ENCODE measurements at regions not wholly inside any gene's neighbourhood (a gene's known extent, or its start where the extent isn't known, plus 50 kb on each side); places are given as distances from the start of the nearest gene placed in this dataset.

DNA sequence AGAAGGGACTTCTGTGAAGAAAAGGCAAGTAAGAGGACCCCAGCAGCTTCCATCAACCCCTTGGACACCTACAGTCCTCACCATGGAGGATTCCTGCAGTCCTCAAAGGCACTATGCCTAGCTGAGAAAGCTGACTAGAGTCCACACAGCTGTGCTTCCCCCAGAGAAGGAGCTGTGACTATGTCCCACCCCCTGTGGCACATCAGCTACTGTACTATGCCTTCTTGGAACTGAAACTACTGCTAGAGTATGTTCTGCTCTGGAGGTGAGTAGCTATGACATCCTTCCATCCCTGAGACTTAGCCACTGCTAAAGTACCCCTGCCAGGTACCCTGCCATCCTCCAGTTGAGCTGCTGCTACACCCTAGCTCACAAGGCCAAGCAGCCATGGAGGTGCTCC is 690.2 kb upstream of the CHAC2 start:
- no peak for DNase-seq (ENCODE audit: low spot score)
- Histone ChIP-seq H3K4me3 (no peak overlapping the region), H3K27ac (no peak overlapping the region)
- TF ChIP-seq, protein P1, sequence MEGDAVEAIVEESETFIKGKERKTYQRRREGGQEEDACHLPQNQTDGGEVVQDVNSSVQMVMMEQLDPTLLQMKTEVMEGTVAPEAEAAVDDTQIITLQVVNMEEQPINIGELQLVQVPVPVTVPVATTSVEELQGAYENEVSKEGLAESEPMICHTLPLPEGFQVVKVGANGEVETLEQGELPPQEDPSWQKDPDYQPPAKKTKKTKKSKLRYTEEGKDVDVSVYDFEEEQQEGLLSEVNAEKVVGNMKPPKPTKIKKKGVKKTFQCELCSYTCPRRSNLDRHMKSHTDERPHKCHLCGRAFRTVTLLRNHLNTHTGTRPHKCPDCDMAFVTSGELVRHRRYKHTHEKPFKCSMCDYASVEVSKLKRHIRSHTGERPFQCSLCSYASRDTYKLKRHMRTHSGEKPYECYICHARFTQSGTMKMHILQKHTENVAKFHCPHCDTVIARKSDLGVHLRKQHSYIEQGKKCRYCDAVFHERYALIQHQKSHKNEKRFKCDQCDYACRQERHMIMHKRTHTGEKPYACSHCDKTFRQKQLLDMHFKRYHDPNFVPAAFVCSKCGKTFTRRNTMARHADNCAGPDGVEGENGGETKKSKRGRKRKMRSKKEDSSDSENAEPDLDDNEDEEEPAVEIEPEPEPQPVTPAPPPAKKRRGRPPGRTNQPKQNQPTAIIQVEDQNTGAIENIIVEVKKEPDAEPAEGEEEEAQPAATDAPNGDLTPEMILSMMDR (IDR thresholded peaks at IDR 0.05) = no peak

DNA sequence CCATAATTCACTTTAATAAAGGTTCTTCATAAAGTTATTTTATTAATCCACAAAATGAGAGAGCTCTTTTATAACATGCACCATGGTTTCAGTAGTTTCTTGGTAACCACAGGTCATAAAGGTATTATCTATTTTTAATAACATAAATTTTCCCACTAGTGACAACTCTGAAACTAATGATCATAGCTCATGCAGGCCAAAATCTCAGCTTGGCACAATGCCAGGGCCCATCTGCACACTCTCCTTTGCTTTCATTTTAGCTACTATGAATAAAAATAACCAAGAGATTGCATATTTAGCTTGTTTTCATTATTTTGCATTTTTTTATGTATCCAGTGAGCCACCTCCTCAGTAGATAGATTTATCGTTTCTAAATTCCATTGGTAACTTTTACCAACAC is 691.8 kb upstream of the CHAC2 start:
- Histone ChIP-seq H3K4me3 (no peak overlapping the region), H3K27ac (no peak overlapping the region)
- TF ChIP-seq, protein P1 (IDR thresholded peaks at IDR 0.05) = no peak
- DNase-seq (ENCODE audit: low spot score) = no peak

DNA sequence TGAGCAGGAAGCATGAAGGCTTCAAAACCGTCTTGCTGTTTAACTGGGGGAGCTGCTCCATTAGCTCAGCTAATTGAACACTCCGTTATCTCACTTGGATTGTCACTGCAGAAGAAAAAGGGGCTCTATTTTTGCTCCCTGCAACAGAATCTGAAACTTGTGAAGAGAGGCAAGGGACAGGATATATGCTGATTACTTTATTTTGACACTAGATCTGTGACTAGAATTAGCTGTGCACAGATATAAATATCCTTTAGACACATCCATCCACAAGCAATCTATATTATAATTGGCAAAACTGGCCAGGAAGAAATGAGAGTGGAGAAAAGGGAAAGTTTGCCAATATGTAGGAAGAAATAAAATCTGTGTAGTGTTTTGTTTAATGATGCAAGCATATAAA is 700.1 kb upstream of the CHAC2 start:
- DNase-seq (ENCODE audit: low spot score) = no peak
- no peak overlapping the region for H3K27ac ChIP-seq
- TF ChIP-seq, protein P1 (IDR thresholded peaks at IDR 0.05) = no peak
- no peak overlapping the region for H3K4me3 ChIP-seq

DNA sequence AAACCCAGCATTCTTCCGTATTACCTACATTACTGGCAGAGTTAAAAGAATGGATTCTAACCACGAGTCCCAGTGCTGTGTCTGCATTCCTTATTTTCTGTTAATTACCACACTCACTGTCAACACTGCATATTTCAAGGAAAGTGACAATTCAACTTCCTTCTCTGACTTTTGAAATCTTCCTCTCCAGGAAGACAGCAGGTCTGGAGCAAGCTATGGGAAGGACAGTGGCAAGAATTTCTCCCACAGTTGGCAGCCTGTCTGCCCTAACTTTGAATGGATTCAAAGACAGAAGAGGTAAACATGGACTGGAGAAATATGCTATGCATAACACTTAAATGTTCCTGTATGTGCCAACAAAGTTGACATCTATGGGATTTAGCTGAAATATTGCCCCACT is 700.5 kb upstream of the CHAC2 start:
- Histone ChIP-seq H3K27ac (no peak overlapping the region), H3K4me3 (no peak overlapping the region)
- TF ChIP-seq, protein P1 (IDR thresholded peaks at IDR 0.05) = no peak
- DNase-seq (ENCODE audit: low spot score) = no peak

DNA sequence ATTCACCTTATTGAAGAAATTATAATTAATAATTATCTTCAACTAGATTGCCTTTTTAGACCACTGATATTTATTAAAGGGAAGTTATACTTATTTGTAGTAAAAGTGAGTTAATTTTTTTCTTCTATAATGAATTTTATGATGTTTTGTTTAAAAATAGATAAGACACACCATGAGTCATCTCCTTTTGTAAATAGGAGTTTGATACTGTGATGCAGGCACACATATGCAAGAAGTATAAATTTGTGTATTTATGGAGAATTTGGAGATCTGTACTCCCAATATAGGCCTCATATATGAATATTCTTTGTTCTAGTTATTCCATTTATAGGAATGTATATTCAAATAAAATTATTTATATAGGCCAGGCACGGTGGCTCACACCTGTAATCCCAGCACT is 703.5 kb upstream of the CHAC2 start:
- H3K27ac ChIP-seq = no peak overlapping the region
- no peak for DNase-seq (ENCODE audit: low spot score)
- TF ChIP-seq, protein P1 (IDR thresholded peaks at IDR 0.05) = no peak
- H3K4me3 ChIP-seq = no peak overlapping the region

DNA sequence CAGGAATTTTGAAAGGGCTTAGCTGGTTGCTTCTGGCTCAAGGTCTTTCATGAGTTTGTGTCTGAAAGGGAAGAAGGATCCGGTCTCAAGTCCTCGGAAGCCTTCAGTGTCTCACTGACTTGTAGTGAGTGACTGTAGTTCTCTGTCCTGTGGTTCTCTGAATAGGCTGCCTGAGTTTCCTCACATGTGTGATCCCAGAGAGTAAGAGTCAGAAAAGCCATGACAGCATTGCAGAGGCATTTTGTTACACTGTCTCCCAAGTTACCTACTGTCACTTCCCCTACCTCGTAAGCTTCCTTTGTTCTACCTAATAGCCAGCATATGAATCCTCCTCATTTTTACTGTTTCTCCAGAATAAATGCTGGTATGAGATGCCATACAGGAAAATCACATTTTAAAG is 709.1 kb upstream of the CHAC2 start:
- Histone ChIP-seq H3K27ac (no peak overlapping the region), H3K4me3 (no peak overlapping the region)
- TF ChIP-seq, protein P1 (IDR thresholded peaks at IDR 0.05) = no peak
- DNase-seq (ENCODE audit: low spot score) = no peak

DNA sequence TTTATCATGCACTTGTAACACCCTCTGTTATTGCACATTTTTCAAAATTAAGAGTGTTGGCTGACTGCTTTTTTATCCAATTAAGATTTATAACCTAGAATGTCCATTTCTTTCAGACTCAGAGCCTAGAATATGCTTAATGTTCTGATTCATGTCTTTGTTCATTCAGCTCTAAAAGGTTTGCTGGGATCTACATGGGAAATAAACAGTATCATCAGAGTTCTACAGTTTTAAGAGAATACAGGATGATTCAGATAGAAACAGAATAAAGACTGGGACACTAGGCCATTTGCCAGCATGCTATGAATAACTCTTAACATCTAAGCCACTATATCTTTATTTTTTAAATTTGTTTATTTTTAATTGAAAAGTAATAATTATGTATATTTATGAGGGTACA is 713.7 kb upstream of the CHAC2 start:
- no peak overlapping the region for H3K27ac ChIP-seq
- DNase-seq (ENCODE audit: low spot score) = no peak
- TF ChIP-seq, protein P1 (IDR thresholded peaks at IDR 0.05) = no peak

More for the DNA sequence above, 713.7 kb upstream of the CHAC2 start:
- H3K4me3 ChIP-seq = no peak overlapping the region
